HG03025 (cell line): ENCODE measurements at regions not wholly inside any gene's neighbourhood (a gene's known extent, or its start where the extent isn't known, plus 50 kb on each side); places are given as distances from the start of the nearest gene placed in this dataset.

Experiments
- ATAC-seq: cut with Tn5 transposase; IDR thresholded peaks from one replicate; pipeline ENCODE4 v1.9.1; 2021; ENCODE audit warnings: mild to moderate bottlenecking, moderate library complexity; ENCODE audit not compliant: unreplicated experiment, low FRiP score

- no peak for ATAC-seq
These were observed 75.4 kb upstream of the ZEB2 start for GRCh38 chr2:144595279-144595678.

GRCh38 chr2:144593803-144594202, 73.9 kb upstream of the ZEB2 start:
- no peak for ATAC-seq

- ATAC-seq: no peak
These were observed 72.8 kb upstream of the ZEB2 start for GRCh38 chr2:144592500-144593256.

GRCh38 chr2:144587306-144587705, 67.4 kb upstream of the ZEB2 start:
- no peak for ATAC-seq

- no peak for ATAC-seq
These were observed 66.6 kb upstream of the ZEB2 start for GRCh38 chr2:144586476-144586875.

- no peak for ATAC-seq
These were observed 64.0 kb upstream of the ZEB2 start for GRCh38 chr2:144583741-144584453.

GRCh38 chr2:144583381-144583729, 63.4 kb upstream of the ZEB2 start:
- ATAC-seq: no peak

- no peak for ATAC-seq
These were observed 62.9 kb upstream of the ZEB2 start for GRCh38 chr2:144582651-144583380.

- no peak for ATAC-seq
These were observed 60.7 kb upstream of the ZEB2 start for GRCh38 chr2:144580521-144581161.

GRCh38 chr2:144579556-144579955, 59.6 kb upstream of the ZEB2 start:
- ATAC-seq: no peak

- no peak for ATAC-seq
These were observed 58.2 kb upstream of the ZEB2 start for GRCh38 chr2:144578099-144578498.

- no peak for ATAC-seq
These were observed 53.1 kb upstream of the ZEB2 start for GRCh38 chr2:144572977-144573376.

GRCh38 chr2:144571770-144572169, 51.9 kb upstream of the ZEB2 start:
- ATAC-seq: no peak

- no peak for ATAC-seq
These were observed 50.6 kb upstream of the ZEB2 start for GRCh38 chr2:144570566-144570965.
